HEK293 (cell line): ENCODE measurements at regions not wholly inside any gene's neighbourhood (a gene's known extent, or its start where the extent isn't known, plus 50 kb on each side); places are given as distances from the start of the nearest gene placed in this dataset.

ENCODE experiments used
- PRDM1 ChIP-seq: fragments of 450-650 bp; formaldehyde crosslinking; IDR thresholded peaks from 2 replicates; pipeline ENCODE4; 2016; ENCODE audit warnings: missing biosample characterization, missing genetic modification characterization
- SP2 ChIP-seq: fragments of 450-650 bp; formaldehyde crosslinking; IDR thresholded peaks from 2 replicates; pipeline ENCODE4 v1.5.1; 2016; ENCODE audit warnings: missing biosample characterization, missing genetic modification characterization
- YY1 ChIP-seq: fragments of 450-650 bp; formaldehyde crosslinking; IDR thresholded peaks from 2 replicates; pipeline ENCODE4 v1.5.1; 2018; ENCODE audit warnings: missing biosample characterization, missing genetic modification characterization
- ZBTB8A ChIP-seq: fragments of 450-650 bp; formaldehyde crosslinking; IDR thresholded peaks from 2 replicates; pipeline ENCODE4 v1.5.1; 2016; ENCODE audit warnings: missing biosample characterization, missing genetic modification characterization
- ZNF280D ChIP-seq: fragments of 450-650 bp; formaldehyde crosslinking; IDR thresholded peaks from 2 replicates; pipeline ENCODE4 v1.5.1; 2016; ENCODE audit warnings: missing biosample characterization, missing genetic modification characterization
- ZNF302 ChIP-seq: fragments of 450-650 bp; formaldehyde crosslinking; IDR thresholded peaks from 2 replicates; pipeline ENCODE4 v1.5.1; 2016; ENCODE audit warnings: missing biosample characterization, missing genetic modification characterization, low read depth
- ZNF433 ChIP-seq: fragments of 450-650 bp; formaldehyde crosslinking; IDR thresholded peaks from 2 replicates; pipeline ENCODE4 v1.5.1; 2016; ENCODE audit warnings: missing biosample characterization, missing genetic modification characterization, low read depth
- ZNF48 ChIP-seq: fragments of 450-650 bp; formaldehyde crosslinking; IDR thresholded peaks from 2 replicates; pipeline ENCODE4 v1.5.1; 2016; ENCODE audit warnings: missing biosample characterization, missing genetic modification characterization
- ZNF558 ChIP-seq: fragments of 450-650 bp; formaldehyde crosslinking; IDR thresholded peaks from 2 replicates; pipeline ENCODE4 v1.5.1; 2016; ENCODE audit warnings: missing biosample characterization, missing genetic modification characterization
- ZNF664 ChIP-seq: fragments of 450-650 bp; formaldehyde crosslinking; IDR thresholded peaks from 2 replicates; pipeline ENCODE4 v1.5.1; 2016; ENCODE audit warnings: missing biosample characterization, missing genetic modification characterization
- TF ChIP-seq, protein P1 (sequence below): fragments of 450-650 bp; IDR thresholded peaks from 2 replicates; pipeline ENCODE4 v1.5.1; 2018; ENCODE audit warnings: missing biosample characterization, missing genetic modification characterization

DNA sequence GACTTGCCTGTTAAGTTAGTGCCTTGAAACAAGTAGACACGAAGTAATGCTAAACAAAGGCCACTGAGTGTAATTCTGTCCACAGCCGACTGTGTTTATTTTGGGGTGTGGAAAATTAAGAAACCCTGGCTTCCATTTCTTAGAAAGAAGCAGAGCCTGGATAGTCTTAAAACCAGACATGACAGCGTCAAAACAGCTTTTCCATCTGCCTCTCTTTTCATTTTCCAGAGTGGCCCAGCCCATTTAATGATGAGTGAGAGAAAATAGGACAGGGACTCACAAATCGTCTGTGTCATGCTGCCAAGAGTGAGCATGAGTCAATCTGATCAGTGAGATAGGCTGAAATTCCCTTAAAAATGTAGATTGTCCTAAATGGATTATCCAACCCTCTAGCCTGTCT lies 485.9 kb downstream of the JRKL start:
- TF ChIP-seq ZNF433 (tag by site-specific recombination) (no peak), PRDM1 (tag by site-specific recombination) (no peak), ZNF48 (tag by site-specific recombination) (no peak), ZNF664 (tag by site-specific recombination) (no peak), ZNF302 (tag by site-specific recombination) (no peak), YY1 (tag by site-specific recombination) (no peak), ZNF280D (tag by site-specific recombination) (no peak), SP2 (tag by site-specific recombination) (no peak), ZNF558 (tag by site-specific recombination) (no peak), ZBTB8A (tag by site-specific recombination) (no peak)
- TF ChIP-seq, protein P1, sequence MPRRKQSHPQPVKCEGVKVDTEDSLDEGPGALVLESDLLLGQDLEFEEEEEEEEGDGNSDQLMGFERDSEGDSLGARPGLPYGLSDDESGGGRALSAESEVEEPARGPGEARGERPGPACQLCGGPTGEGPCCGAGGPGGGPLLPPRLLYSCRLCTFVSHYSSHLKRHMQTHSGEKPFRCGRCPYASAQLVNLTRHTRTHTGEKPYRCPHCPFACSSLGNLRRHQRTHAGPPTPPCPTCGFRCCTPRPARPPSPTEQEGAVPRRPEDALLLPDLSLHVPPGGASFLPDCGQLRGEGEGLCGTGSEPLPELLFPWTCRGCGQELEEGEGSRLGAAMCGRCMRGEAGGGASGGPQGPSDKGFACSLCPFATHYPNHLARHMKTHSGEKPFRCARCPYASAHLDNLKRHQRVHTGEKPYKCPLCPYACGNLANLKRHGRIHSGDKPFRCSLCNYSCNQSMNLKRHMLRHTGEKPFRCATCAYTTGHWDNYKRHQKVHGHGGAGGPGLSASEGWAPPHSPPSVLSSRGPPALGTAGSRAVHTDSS (tag by site-specific recombination): no peak
